Cardiac muscle cell (in vitro differentiated cells and primary cell): ENCODE measurements at regions not wholly inside any gene's neighbourhood (a gene's known extent, or its start where the extent isn't known, plus 50 kb on each side); places are given as distances from the start of the nearest gene placed in this dataset.

ENCODE experiments used
- DNase-seq, 2 donors: peaks; one replicate each; pipeline versions ENCODE4 v3.0.0 to v3.0.0-alpha.2; 2010 to 2017; ENCODE audit warnings: low read depth in 1 of 2, low spot score in 1 of 2
- H3K27ac ChIP-seq: fragments of 200-600 bp; sonication (generic); 2 replicates; pipeline ENCODE4 v1.5.1; 2016
- H3K27me3 ChIP-seq: fragments of 200-600 bp; sonication (generic); 2 replicates; pipeline ENCODE4 v1.6.0; 2016; ENCODE audit warnings: control low read depth
- H3K36me3 ChIP-seq: fragments of 200-600 bp; sonication (generic); 2 replicates; pipeline ENCODE4 v1.5.1; 2016; ENCODE audit warnings: control low read depth
- H3K4me1 ChIP-seq: fragments of 200-600 bp; sonication (generic); 2 replicates; pipeline ENCODE4 v1.8.1; 2017; ENCODE audit warnings: low read depth, mild to moderate bottlenecking, mixed run types
- H3K4me3 ChIP-seq: fragments of 200-600 bp; sonication (generic); 2 replicates; pipeline ENCODE4 v1.5.1; 2016; ENCODE audit warnings: mild to moderate bottlenecking
- H3K9me3 ChIP-seq: fragments of 200-600 bp; sonication (generic); 2 replicates; pipeline ENCODE4 v1.5.1; 2017; ENCODE audit warnings: low read depth, mild to moderate bottlenecking, control low read depth
- CTCF ChIP-seq: IDR thresholded peaks from 2 replicates; pipeline ENCODE4 v1.5.1; 2012; ENCODE audit warnings: low read depth, mild to moderate bottlenecking, low read length

GRCh38 chr7:113486548-113486947 is 368.2 kb upstream of the SMIM30 start:
- no peaks in the 10 kb centered on the region for H3K9me3 ChIP-seq
- no peak overlapping the region for H3K27ac ChIP-seq
- no peak for TF ChIP-seq CTCF
- no peak overlapping the region for H3K4me3 ChIP-seq
- H3K4me1 ChIP-seq = no peaks in the 10 kb centered on the region
- H3K36me3 ChIP-seq = no peaks in the 10 kb centered on the region
- DNase-seq = no peak
- no peaks in the 10 kb centered on the region for H3K27me3 ChIP-seq

GRCh38 chr7:113483657-113484056 is 365.3 kb upstream of the SMIM30 start:
- DNase-seq = no peak
- Histone ChIP-seq H3K36me3 (no peaks in the 10 kb centered on the region), H3K4me3 (no peak overlapping the region), H3K27ac (no peak overlapping the region), H3K27me3 (no peaks in the 10 kb centered on the region), H3K9me3 (no peaks in the 10 kb centered on the region), H3K4me1 (no peaks in the 10 kb centered on the region)
- no peak for TF ChIP-seq CTCF

- Histone ChIP-seq H3K4me3 (no peak overlapping the region), H3K27ac (no peak overlapping the region), H3K9me3 (no peaks in the 10 kb centered on the region), H3K4me1 (no peaks in the 10 kb centered on the region), H3K36me3 (no peaks in the 10 kb centered on the region), H3K27me3 (no peaks in the 10 kb centered on the region)
- no peak for TF ChIP-seq CTCF
- DNase-seq = no peak
These were observed 362.2 kb upstream of the SMIM30 start for GRCh38 chr7:113480537-113480936.

- DNase-seq = no peak
- TF ChIP-seq CTCF = no peak
- Histone ChIP-seq H3K36me3 (no peaks in the 10 kb centered on the region), H3K9me3 (no peaks in the 10 kb centered on the region), H3K4me1 (no peaks in the 10 kb centered on the region), H3K27me3 (no peaks in the 10 kb centered on the region), H3K27ac (no peak overlapping the region), H3K4me3 (no peak overlapping the region)
These were observed 345.9 kb upstream of the SMIM30 start for GRCh38 chr7:113464096-113464855.

GRCh38 chr7:113460067-113460466 is 341.7 kb upstream of the SMIM30 start:
- H3K4me1 ChIP-seq = no peaks in the 10 kb centered on the region
- H3K27me3 ChIP-seq = no peaks in the 10 kb centered on the region
- H3K4me3 ChIP-seq = no peak overlapping the region

More at GRCh38 chr7:113460067-113460466, 341.7 kb upstream of the SMIM30 start:
- Histone ChIP-seq H3K9me3 (no peaks in the 10 kb centered on the region), H3K27ac (no peak overlapping the region), H3K36me3 (no peaks in the 10 kb centered on the region)
- no peak for TF ChIP-seq CTCF
- no peak for DNase-seq
